GM18511 (cell line): ENCODE measurements at regions not wholly inside any gene's neighbourhood (a gene's known extent, or its start where the extent isn't known, plus 50 kb on each side); places are given as distances from the start of the nearest gene placed in this dataset.

Source experiments
- ATAC-seq: cut with Tn5 transposase; IDR thresholded peaks from one replicate; pipeline ENCODE4 v1.9.1; 2021; ENCODE audit warnings: mild to moderate bottlenecking, moderate library complexity; ENCODE audit not compliant: unreplicated experiment

DNA sequence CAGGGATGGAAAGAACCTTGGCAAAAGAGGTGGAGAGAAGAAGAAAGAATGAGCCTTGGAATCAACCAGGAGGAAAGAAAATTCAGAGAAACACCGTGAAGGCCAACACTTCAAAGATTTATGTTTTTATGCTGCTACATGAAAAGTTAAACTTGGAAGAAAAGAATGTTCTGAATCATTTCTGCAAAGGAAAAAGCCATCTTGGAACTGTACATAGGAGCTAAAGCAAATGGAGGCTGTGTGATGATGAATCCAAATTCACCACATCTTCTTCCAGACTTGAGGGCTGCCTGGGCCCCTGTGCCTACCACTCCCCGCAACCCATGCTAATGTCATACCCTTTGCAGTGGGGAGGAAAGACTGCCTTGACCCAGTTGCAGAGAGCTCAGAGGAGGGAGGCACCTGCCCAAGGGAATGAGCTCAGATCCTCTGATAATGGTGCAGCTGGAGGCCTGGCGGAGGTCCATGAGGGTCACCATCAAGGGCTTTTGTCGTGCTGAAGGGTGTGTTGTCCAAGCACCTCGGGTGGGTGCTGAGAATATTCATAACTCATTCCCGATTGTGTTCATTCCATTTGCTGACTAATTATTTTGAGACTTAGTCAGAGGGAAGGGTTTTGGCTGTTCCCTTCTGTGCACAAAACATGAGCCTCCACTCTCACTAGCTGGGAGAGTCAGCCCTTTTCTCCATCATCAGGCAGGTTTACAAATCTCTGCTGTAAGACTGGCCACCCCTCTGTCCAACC is 245.8 kb upstream of the JAG1 start:
- ATAC-seq: no peak

DNA sequence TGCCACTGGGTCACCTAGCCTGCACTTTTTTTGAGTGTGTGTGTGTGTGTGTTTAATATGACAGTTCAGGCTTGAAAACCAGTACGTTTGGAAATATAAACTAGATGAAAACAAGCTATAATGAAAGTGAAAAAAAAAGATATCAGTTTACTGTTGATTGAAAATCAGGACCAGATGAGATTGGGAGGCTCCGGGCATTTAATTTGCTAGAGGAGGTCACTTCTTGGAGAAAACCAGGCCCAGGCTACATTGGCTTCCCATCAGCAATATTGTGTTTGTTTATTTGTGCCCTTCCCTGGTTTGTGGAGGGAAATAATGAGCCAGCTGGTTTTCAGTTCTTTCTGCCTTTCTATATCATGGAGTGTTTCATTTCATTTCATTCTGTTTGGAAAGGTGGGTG is 246.6 kb upstream of the JAG1 start:
- no peak for ATAC-seq

- ATAC-seq: no peak
Measured at GRCh38 chr20:10921491-10922010, 247.8 kb upstream of the JAG1 start.

DNA sequence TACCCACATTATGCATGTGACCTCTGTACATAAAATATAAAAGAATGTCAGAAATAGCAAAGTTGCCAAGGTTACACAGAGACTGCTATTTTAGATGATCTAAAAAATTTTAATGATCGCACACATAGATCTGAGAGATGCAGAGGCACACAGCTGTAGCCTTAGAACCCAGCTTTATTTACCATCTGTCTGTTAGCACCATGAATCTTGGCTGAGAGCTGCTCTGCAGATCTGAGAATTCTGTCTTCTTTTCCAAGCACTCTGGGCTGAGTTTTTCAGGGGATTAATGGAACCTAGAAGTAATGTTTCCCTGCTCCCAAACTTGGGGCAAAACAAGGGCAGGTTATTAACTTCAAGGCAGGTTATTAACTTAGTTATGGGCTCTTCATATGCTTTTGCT is 248.7 kb upstream of the JAG1 start:
- no peak for ATAC-seq

- ATAC-seq: no peak
Measured at GRCh38 chr20:10922941-10923340, 249.1 kb upstream of the JAG1 start.

DNA sequence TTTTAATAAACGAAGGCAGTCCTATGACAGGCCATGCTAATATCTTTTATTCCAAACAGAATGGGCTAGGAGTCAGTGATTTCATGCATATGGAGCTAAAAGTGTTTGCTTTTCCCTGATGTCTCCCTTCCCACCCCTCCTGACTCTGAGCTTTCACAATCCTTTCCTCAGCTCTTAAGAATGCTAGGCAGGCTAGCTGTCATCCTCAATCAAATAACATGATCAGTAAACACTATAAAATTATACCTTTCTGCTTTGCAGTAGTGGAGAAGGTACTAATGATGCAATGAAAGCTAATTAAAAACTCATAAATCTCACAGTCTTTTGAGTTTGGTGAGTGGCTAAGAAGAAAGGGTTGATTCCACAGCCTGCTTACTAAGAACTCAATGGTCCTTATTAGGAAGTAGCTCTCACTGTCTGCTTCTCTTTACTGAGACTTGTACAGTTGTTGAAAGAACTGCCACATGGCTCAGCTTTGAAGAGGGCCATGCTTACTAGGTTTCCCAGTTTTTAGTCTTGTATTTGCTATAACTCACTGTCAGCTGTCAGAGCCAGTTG is 250.9 kb upstream of the JAG1 start:
- ATAC-seq: no peak

DNA sequence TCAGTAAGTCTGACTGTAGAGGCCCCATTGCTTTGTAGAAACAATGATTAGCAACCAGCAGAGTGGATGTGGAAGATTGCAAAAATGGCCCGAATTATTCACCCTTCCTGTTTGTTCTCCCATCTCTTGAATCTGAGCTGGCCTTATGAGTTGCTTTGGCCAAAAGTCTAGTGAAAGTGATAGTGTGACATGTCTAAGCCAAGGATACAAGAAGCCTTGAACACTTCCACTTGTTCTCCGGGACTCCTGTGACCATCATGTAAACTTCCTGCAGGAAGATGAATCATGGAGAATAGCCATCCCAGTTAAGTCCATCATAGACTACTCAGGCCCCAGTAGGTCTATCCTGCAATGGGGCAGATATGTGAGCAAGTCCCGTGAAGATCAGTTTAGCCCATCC is 252.0 kb upstream of the JAG1 start:
- ATAC-seq: no peak

DNA sequence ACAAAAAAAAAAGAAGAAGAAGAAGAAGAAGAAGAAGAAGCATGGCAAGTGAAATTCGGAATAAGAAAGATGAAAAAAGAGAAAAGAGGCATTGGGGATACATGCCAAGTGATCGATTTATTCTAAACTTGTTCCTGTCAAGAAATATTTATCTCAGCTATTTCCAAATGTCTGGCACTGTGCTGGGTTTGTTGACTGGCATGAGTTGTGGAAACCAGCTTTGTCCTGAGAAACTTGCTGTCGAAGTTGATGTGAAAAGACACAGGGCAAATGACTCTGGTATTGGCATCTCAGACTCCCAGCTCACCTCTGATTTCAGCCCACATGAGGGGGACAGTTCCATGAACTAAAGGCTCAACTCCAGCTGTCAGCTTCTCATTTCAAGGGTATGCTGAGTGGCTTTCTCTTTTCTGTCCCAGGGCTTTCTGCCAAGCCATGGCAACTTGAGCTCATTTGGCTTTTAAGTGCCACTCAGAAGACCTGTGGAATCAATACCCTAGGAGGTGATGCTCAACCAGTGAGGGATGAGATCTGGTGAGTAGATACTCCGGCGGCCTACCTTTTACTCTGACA is 253.3 kb upstream of the JAG1 start:
- ATAC-seq: no peak

- no peak for ATAC-seq
Measured at GRCh38 chr20:10927936-10928840, 254.4 kb upstream of the JAG1 start.

GRCh38 chr20:10928841-10929421 is 255.1 kb upstream of the JAG1 start:
- no peak for ATAC-seq

- ATAC-seq: no peak
Measured at GRCh38 chr20:10935658-10936402, 262.0 kb upstream of the JAG1 start.

- no peak for ATAC-seq
Measured at GRCh38 chr20:10936786-10937185, 263.0 kb upstream of the JAG1 start.

DNA sequence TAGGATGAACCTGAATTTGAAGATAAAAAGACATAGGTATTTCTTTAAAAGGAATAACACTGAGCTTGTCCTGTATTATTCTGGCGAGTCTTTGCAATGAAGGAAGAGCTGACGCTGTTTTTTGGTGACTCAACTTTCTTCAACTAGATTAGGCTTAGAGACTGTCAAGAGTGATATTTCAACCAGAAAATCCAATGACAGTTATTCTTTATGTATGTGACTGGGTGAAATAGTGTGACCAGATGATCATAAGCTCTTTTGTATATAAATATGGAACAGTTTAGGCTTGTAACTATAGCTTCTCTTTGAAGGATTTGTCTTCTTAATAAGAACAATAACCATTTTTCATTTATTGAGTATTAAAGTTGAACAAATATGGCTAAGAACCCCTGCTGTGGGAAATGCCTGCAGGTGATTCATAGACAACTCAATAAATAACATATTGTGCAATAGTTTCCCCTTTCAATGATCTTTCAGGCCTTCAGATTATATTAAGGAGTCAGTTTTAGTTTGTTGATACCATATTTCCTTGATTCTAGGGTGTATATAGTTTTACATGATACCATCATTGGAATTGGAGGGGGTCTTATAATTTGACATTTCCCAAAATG is 265.6 kb upstream of the JAG1 start:
- ATAC-seq: no peak

GRCh38 chr20:10940941-10941340 is 267.1 kb upstream of the JAG1 start:
- ATAC-seq: peak; percentile 99

DNA sequence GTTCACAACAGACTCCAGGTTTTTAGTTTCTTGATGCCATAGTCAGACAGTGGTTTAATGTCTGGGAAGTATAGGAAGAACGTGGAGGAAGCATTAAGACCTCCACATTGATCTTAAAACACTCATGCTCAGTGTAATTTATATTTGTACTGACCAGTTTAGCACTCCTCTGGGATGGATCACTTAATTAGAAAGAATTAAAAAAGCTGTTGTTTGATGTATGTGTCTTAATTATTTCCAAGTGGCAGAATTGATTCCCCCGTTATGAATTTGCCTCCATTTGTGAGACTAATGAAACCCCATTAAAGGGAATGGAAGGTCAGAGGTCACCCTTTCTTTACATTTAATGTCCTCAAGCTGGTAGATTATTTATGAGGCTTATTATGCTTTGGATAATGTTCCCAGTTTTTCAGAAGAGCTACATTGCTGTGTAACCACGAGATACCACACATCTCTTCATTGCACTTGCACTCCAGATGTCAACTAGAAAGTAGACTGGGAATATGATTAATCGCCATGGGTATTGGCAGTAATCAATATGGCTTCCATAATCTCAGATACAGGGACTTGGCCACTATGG is 270.0 kb upstream of the JAG1 start:
- ATAC-seq: no peak

GRCh38 chr20:10946124-10946880 is 272.5 kb upstream of the JAG1 start:
- peak; percentile 74 for ATAC-seq

DNA sequence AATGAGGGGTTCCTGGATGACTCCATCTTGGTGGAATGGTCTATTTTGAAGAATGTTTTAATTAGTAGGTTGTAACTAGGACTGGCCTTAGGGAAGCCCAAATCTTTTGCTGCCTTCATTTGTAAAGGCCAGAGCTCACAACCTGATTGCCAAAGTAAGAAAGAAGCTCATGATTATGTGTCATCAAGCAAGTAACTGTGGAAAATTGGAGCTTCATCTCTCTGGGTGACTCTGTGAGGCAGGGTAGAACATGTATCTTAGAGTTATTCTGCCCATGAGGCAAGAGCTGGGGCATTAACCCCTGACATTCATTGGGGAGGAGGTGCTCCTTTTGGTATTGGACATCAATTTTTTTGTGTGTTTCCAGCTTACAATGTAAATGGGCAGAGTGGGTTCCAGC is 273.9 kb upstream of the JAG1 start:
- ATAC-seq: no peak

DNA sequence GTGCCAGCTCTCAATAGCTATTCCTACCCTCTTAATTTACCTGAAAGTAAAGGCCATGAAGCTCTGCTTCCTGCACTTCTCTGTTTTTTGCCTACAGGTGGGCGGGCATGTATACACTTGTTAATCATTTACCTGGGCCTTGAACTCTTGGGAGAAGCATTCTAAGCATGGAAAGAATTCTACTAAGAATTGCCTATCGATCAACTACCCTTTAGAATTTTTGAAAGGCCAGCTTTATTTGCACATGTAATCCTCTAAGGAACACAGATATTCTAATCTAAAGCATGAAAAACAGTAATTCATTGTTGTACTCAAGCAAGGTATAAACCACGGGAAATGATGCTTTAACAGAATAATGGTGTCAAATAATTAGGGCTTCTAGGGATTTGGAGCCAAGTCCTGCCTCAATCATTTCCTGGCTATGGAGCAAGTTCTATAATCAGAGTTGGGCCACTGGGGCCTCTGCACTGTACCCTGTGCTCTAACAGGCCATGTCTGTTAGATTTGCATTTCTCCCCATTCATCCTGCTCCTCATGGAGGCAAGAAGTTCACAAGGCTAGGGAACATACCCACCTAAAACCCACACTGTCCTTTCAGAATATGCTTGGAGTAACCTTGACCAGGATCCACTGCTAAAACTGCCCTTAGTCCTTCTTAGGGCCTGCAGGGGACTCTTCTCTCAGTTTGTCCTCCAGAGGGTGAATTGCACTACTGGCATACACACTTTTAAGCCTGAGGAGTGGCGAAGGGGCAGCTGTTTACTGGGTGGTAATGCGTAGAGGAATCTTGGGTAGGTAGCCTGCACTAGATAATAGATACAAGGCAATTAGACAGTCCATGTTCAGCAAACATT is 276.4 kb upstream of the JAG1 start:
- no peak for ATAC-seq
